ENCODE measurements at regions not wholly inside any gene's neighbourhood (a gene's known extent, or its start where the extent isn't known, plus 50 kb on each side); places are given as distances from the start of the nearest gene placed in this dataset.

DNA sequence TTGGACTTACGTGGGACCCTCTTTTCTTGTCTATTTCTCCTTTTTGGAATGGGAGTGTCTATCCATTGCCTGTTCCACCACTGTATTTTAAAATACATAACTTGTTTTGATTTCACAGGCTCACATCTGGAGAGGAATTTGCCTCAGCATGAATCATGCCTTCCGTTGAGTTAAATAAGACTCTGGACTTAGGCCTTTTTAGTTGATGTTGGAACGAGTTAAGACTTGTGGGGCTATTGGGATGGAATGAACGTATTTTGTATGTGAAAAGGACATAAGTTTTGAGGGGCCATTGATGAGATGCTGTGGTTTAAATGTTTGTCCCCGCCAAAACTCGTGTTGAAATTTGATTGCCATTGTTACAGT, 66.2 kb downstream of the BEX3 start:
- TF ChIP-seq, protein P1, sequence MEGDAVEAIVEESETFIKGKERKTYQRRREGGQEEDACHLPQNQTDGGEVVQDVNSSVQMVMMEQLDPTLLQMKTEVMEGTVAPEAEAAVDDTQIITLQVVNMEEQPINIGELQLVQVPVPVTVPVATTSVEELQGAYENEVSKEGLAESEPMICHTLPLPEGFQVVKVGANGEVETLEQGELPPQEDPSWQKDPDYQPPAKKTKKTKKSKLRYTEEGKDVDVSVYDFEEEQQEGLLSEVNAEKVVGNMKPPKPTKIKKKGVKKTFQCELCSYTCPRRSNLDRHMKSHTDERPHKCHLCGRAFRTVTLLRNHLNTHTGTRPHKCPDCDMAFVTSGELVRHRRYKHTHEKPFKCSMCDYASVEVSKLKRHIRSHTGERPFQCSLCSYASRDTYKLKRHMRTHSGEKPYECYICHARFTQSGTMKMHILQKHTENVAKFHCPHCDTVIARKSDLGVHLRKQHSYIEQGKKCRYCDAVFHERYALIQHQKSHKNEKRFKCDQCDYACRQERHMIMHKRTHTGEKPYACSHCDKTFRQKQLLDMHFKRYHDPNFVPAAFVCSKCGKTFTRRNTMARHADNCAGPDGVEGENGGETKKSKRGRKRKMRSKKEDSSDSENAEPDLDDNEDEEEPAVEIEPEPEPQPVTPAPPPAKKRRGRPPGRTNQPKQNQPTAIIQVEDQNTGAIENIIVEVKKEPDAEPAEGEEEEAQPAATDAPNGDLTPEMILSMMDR (IDR thresholded peaks at IDR 0.05): no peak
- TF ChIP-seq POLR2A (IDR thresholded peaks at IDR 0.05): no peak

Measured in thyroid gland (tissue), 4 donors.